ENCODE measurements at regions not wholly inside any gene's neighbourhood (a gene's known extent, or its start where the extent isn't known, plus 50 kb on each side); places are given as distances from the start of the nearest gene placed in this dataset.
"Not testable (repeated sequence)": the region's sequence is repeated elsewhere in the genome, so short reads cannot be mapped to it uniquely, and the experiment has no call there.

- Histone ChIP-seq H3K9me3 (no peaks in the 10 kb centered on the region), H3K36me3 (no peaks in the 10 kb centered on the region), H3K4me1 (no peaks in the 10 kb centered on the region), H3K27ac (no peak overlapping the region), H3K4me3 (no peak overlapping the region), H3K27me3 (no peaks in the 10 kb centered on the region)
- DNase-seq (no peak), ATAC-seq (ENCODE audit: low FRiP score in 2 of 2) (no peak)
- TF ChIP-seq EP300 (IDR thresholded peaks at IDR 0.05) (no peak), POLR2A (IDR thresholded peaks at IDR 0.05) (no peak), POLR2AphosphoS5 (IDR thresholded peaks at IDR 0.05) (no peak), CTCF (IDR thresholded peaks at IDR 0.05) (no peak)
- 86 to 87% methylated on average over 3 of the region's 3 CpGs for WGBS, 2 donors
Measured at GRCh38 chr3:186440891-186441290, 78.9 kb upstream of the DGKG start.

GRCh38 chr3:186439725-186440124, 77.7 kb upstream of the DGKG start:
- WGBS, 2 donors = 61 to 68% methylated on average over 6 of the region's 6 CpGs
- TF ChIP-seq POLR2AphosphoS5 (IDR thresholded peaks at IDR 0.05) = no peak
- no peak for TF ChIP-seq POLR2A (IDR thresholded peaks at IDR 0.05)
- TF ChIP-seq CTCF (IDR thresholded peaks at IDR 0.05) = no peak
- TF ChIP-seq EP300 (IDR thresholded peaks at IDR 0.05) = no peak

GRCh38 chr3:186435332-186435731, 73.3 kb upstream of the DGKG start:
- H3K4me1 ChIP-seq; H3K27me3 ChIP-seq; H3K4me3 ChIP-seq; H3K9me3 ChIP-seq; ATAC-seq (ENCODE audit: low FRiP score in 2 of 2); H3K36me3 ChIP-seq; H3K27ac ChIP-seq: not testable (repeated sequence)
- 91 to 95% methylated on average over 12 to 15 of the region's 30 CpGs for WGBS, 2 donors
- DNase-seq = peak in 1 of 2 donors; percentile 77

More at GRCh38 chr3:186439725-186440124, 77.7 kb upstream of the DGKG start:
- Histone ChIP-seq H3K9me3 (no peaks in the 10 kb centered on the region), H3K36me3 (no peaks in the 10 kb centered on the region), H3K27me3 (no peaks in the 10 kb centered on the region), H3K27ac (no peak overlapping the region), H3K4me3 (no peak overlapping the region), H3K4me1 (no peaks in the 10 kb centered on the region)
- ATAC-seq (ENCODE audit: low FRiP score in 2 of 2) (no peak), DNase-seq (no peak)

- no peaks in the 10 kb centered on the region for H3K4me1 ChIP-seq
- ATAC-seq (ENCODE audit: low FRiP score in 2 of 2) = no peak
- WGBS, 2 donors = 90 to 92% methylated on average over 6 of the region's 6 CpGs
- H3K27me3 ChIP-seq = no peaks in the 10 kb centered on the region
- no peak overlapping the region for H3K4me3 ChIP-seq
- TF ChIP-seq POLR2A (IDR thresholded peaks at IDR 0.05) (no peak), CTCF (IDR thresholded peaks at IDR 0.05) (no peak), EP300 (IDR thresholded peaks at IDR 0.05) (no peak), POLR2AphosphoS5 (IDR thresholded peaks at IDR 0.05) (no peak)
- H3K9me3 ChIP-seq = no peaks in the 10 kb centered on the region
- DNase-seq = no peak
- H3K36me3 ChIP-seq = no peaks in the 10 kb centered on the region
- no peak overlapping the region for H3K27ac ChIP-seq
Measured at GRCh38 chr3:186432944-186433732, 71.1 kb upstream of the DGKG start.

GRCh38 chr3:186432189-186432588, 70.2 kb upstream of the DGKG start:
- DNase-seq = no peak
- Histone ChIP-seq H3K4me3 (no peak overlapping the region), H3K4me1 (no peaks in the 10 kb centered on the region), H3K36me3 (no peaks in the 10 kb centered on the region), H3K27me3 (no peaks in the 10 kb centered on the region), H3K9me3 (no peaks in the 10 kb centered on the region), H3K27ac (no peak overlapping the region)
- WGBS, 2 donors = 65 to 89% methylated on average over 4 of the region's 4 CpGs
- no peak for TF ChIP-seq EP300 (IDR thresholded peaks at IDR 0.05)
- TF ChIP-seq POLR2A (IDR thresholded peaks at IDR 0.05) = no peak
- no peak for TF ChIP-seq POLR2AphosphoS5 (IDR thresholded peaks at IDR 0.05)
- TF ChIP-seq CTCF (IDR thresholded peaks at IDR 0.05) = no peak
- ATAC-seq (ENCODE audit: low FRiP score in 2 of 2) = no peak
